Nephron progenitor cell (in vitro differentiated cells): ENCODE measurements at regions not wholly inside any gene's neighbourhood (a gene's known extent, or its start where the extent isn't known, plus 50 kb on each side); places are given as distances from the start of the nearest gene placed in this dataset.
"Not testable (repeated sequence)": the region's sequence is repeated elsewhere in the genome, so short reads cannot be mapped to it uniquely, and the experiment has no call there.

ENCODE experiments used
- DNase-seq: peaks from one replicate; pipeline ENCODE4 v3.0.0; 2021
- H3K27ac Mint-ChIP-seq: 2 replicates; pipeline ENCODE4 v1.8.0; 2021; ENCODE audit warnings: mild to moderate bottlenecking, moderate library complexity, mixed read lengths
- H3K27me3 Mint-ChIP-seq: 2 replicates; pipeline ENCODE4 v1.8.0; 2021; ENCODE audit warnings: mild to moderate bottlenecking, low read depth, mixed read lengths; ENCODE audit not compliant: poor library complexity
- H3K36me3 Mint-ChIP-seq: 2 replicates; pipeline ENCODE4 v1.8.0; 2021; ENCODE audit warnings: low read depth, mixed read lengths
- H3K4me1 Mint-ChIP-seq: 2 replicates; pipeline ENCODE4 v1.8.0; 2021; ENCODE audit warnings: mixed read lengths
- H3K4me3 Mint-ChIP-seq: 2 replicates; pipeline ENCODE4 v1.8.0; 2021; ENCODE audit warnings: mild to moderate bottlenecking, moderate library complexity, mixed read lengths
- H3K9me3 Mint-ChIP-seq: 2 replicates; pipeline ENCODE4 v1.8.0; 2021; ENCODE audit warnings: mild to moderate bottlenecking, moderate library complexity, mixed read lengths
- TF ChIP-seq, protein P1 (sequence below): fragments of 200-600 bp; sonication (generic); IDR thresholded peaks from 2 replicates; pipeline ENCODE4 v1.5.0; 2021; ENCODE audit warnings: antibody characterized with exemption

DNA sequence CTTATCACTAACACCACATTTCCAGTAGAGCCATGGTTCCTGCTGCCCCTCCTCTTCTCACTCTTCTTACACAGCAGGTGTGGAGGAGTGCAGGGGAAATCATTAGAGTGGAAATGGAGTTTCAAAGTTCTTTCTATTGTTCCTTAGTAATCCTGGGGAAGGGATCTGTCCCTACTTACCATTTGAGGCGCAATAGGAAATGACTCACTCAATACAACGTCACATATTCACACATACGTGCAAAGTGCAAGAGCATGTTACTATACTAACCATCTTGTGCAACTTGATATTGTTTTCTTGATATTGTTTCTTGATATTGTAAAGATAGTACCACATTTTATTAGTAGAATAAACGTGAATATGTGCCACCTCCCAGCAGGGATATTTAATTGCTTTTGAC, 1010.2 kb downstream of the DNAJB9 start:
- no peaks in the 10 kb centered on the region for H3K27me3 Mint-ChIP-seq
- no peak overlapping the region for H3K4me3 Mint-ChIP-seq
- H3K27ac Mint-ChIP-seq, result no peak overlapping the region
- H3K36me3 Mint-ChIP-seq, result no peaks in the 10 kb centered on the region
- no peaks in the 10 kb centered on the region for H3K4me1 Mint-ChIP-seq
- H3K9me3 Mint-ChIP-seq, result peaks cover 9% of the 10 kb centered on the region
- no peak for DNase-seq
- TF ChIP-seq, protein P1, sequence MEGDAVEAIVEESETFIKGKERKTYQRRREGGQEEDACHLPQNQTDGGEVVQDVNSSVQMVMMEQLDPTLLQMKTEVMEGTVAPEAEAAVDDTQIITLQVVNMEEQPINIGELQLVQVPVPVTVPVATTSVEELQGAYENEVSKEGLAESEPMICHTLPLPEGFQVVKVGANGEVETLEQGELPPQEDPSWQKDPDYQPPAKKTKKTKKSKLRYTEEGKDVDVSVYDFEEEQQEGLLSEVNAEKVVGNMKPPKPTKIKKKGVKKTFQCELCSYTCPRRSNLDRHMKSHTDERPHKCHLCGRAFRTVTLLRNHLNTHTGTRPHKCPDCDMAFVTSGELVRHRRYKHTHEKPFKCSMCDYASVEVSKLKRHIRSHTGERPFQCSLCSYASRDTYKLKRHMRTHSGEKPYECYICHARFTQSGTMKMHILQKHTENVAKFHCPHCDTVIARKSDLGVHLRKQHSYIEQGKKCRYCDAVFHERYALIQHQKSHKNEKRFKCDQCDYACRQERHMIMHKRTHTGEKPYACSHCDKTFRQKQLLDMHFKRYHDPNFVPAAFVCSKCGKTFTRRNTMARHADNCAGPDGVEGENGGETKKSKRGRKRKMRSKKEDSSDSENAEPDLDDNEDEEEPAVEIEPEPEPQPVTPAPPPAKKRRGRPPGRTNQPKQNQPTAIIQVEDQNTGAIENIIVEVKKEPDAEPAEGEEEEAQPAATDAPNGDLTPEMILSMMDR, result no peak

DNA sequence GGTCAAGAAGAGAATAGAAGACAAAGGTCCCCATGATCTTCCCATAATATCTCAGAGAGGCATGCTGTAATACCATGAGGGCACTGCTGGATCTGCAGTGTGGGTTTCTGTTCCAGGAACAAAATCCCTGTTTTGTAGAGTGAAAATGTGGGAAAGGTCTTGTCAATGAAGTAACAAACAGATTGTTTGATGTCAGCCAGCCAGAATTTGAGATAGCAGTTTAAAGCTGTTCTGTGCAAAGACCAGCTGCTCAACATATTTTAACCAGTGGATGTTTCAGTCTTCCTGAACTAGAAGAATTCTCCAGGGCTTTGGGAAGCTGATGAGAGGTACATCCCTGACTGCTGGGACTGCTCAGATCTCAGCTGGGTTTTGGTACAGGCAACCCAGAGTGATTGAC, 1012.5 kb downstream of the DNAJB9 start:
- TF ChIP-seq, protein P1, result no peak
- peaks cover 30% of the 10 kb centered on the region for H3K9me3 Mint-ChIP-seq
- no peaks in the 10 kb centered on the region for H3K27me3 Mint-ChIP-seq
- H3K27ac Mint-ChIP-seq, result no peak overlapping the region
- H3K4me1 Mint-ChIP-seq, result no peaks in the 10 kb centered on the region
- H3K4me3 Mint-ChIP-seq, result no peak overlapping the region
- H3K36me3 Mint-ChIP-seq, result no peaks in the 10 kb centered on the region
- DNase-seq, result no peak

DNA sequence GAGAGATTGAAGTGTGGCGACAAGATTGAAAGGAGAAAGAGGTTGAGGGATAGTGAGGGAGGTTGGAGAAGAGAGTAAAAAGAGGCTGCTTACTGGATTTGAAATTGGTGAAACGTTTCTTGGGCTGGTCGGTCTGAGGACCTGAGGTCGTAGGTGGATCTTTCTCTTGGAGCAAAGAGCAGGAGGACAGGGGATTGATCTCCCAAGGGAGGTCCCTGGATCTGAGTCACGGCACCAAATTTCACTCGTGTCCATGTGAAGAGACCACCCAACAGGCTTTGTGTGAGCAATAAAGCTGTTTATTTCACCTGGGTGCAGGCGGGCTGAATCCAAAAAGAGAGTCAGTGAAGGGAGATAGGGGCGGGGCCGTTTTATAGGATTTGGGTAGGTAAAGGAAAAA, 1027.3 kb downstream of the DNAJB9 start:
- not testable (repeated sequence) for H3K36me3 Mint-ChIP-seq, H3K27me3 Mint-ChIP-seq, H3K4me1 Mint-ChIP-seq, DNase-seq, H3K9me3 Mint-ChIP-seq, H3K27ac Mint-ChIP-seq, H3K4me3 Mint-ChIP-seq

DNA sequence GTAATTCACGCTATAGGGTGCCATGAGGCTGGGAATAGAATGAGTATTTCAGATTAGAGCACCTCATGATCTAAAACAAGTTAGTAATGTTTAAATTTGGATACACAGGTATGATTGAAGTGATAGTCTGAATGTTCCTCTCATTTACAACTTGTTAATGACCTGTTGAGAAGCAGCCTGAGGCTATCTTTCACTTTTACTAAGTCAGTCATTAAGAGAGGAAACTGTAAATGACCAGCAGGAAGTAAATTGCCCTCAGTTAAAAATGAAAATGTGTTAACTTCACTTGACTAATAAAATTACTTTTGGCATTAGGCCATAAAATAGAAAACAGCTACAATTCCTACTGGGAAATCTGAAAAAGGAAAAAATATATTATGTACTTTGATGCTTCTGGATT, 1042.0 kb downstream of the DNAJB9 start:
- Mint-ChIP-seq H3K9me3 (no peaks in the 10 kb centered on the region), H3K36me3 (no peaks in the 10 kb centered on the region), H3K4me1 (no peaks in the 10 kb centered on the region), H3K4me3 (no peak overlapping the region), H3K27ac (no peak overlapping the region), H3K27me3 (no peaks in the 10 kb centered on the region)
- TF ChIP-seq, protein P1, result no peak
- DNase-seq, result no peak

DNA sequence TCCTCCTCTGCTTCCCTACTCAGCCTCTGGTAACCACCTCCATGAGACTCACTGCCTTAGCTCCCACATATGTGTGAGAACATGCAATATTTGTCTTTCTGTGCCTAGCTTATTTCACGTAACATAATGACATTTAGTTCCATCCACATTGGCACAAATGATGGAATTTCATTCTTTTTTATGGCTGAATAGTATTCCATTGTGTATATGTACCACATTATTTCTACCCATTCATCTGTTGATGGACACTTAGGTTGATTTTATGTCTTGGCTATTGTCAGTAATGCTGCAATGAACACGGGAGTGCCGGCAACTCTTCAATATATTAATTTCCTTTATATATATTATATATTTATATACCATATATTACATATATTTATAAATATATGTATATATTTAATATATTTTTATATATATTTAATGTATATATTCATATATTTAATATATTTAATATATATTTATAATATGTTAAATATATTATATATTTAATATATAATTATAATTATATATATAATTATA, 1046.9 kb downstream of the DNAJB9 start:
- no peak overlapping the region for H3K27ac Mint-ChIP-seq
- no peaks in the 10 kb centered on the region for H3K4me1 Mint-ChIP-seq
- peaks cover 5% of the 10 kb centered on the region for H3K27me3 Mint-ChIP-seq
- TF ChIP-seq, protein P1, result no peak
- no peak for DNase-seq
- H3K36me3 Mint-ChIP-seq, result no peaks in the 10 kb centered on the region
- no peak overlapping the region for H3K4me3 Mint-ChIP-seq
- H3K9me3 Mint-ChIP-seq, result no peaks in the 10 kb centered on the region

DNA sequence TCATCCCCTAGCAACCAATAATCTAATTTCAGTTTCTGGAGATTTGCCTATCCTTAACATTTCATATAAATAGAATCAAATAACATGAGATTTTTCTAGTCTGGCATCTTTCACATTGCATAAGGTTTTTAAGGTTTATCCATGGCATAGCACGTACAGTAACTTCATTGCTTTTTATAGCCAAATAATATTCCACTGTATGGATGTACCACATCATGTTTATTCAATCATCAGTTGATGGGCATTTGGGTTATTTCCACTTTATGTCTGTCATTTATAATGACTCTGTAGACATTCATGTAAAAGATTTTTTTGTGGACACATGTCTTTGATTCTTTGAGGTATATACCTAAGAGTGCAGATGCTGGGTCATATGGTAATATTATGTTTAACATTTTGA, 1052.6 kb downstream of the DNAJB9 start:
- TF ChIP-seq, protein P1, result no peak
- no peak overlapping the region for H3K4me3 Mint-ChIP-seq
- no peak overlapping the region for H3K27ac Mint-ChIP-seq
- H3K9me3 Mint-ChIP-seq, result peaks cover 21% of the 10 kb centered on the region
- no peak for DNase-seq
- H3K4me1 Mint-ChIP-seq, result no peaks in the 10 kb centered on the region
- peaks cover 5% of the 10 kb centered on the region for H3K27me3 Mint-ChIP-seq
- H3K36me3 Mint-ChIP-seq, result peaks cover 5% of the 10 kb centered on the region

DNA sequence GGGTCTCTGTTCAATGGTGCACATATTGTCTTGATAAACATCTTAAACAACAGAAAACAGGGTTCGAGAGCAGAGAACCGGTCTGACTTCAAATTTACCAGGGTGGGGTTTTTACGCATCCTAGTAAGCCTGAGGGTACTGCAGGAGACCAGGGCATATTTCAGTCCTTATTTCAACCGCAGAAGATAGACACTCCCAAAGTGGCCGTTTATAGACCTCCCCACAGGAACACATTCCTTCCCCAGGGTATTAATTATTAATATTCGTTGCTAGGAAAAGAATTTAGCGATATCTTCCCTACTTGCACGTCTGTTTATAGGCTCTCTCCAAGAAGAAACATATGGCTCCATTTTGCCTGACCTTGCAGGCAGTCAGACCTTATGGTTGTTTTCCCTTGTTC, 1063.2 kb downstream of the DNAJB9 start:
- not testable (repeated sequence) for H3K4me3 Mint-ChIP-seq

More for the DNA sequence above, 1063.2 kb downstream of the DNAJB9 start:
- not testable (repeated sequence) for H3K27ac Mint-ChIP-seq, H3K36me3 Mint-ChIP-seq, H3K4me1 Mint-ChIP-seq, H3K27me3 Mint-ChIP-seq, DNase-seq
- H3K9me3 Mint-ChIP-seq, result peaks cover 10% of the 10 kb centered on the region
